ENCODE measurements at regions not wholly inside any gene's neighbourhood (a gene's known extent, or its start where the extent isn't known, plus 50 kb on each side); places are given as distances from the start of the nearest gene placed in this dataset.

DNA sequence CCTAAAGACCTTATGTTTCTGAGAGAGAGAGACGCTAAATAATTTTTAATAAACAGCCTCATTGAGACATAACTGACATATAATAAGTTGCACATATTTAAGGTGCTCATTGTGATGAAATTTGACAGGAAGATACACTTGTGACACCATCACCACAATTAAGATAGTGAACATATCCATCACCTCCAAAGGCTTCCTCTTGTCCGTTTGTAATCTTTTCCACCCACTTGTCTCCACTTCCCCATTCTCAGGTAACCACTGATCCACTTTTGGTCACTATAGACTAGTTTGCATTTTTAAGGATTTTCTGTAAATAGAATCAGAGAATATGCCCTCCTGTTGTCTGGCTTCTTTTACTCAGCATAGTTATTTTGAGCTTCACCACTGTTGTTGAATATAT lies 195.1 kb upstream of the WDR11 start:
- TF ChIP-seq POLR2A (IDR thresholded peaks at IDR 0.05), result no peak
- TF ChIP-seq, protein P1, sequence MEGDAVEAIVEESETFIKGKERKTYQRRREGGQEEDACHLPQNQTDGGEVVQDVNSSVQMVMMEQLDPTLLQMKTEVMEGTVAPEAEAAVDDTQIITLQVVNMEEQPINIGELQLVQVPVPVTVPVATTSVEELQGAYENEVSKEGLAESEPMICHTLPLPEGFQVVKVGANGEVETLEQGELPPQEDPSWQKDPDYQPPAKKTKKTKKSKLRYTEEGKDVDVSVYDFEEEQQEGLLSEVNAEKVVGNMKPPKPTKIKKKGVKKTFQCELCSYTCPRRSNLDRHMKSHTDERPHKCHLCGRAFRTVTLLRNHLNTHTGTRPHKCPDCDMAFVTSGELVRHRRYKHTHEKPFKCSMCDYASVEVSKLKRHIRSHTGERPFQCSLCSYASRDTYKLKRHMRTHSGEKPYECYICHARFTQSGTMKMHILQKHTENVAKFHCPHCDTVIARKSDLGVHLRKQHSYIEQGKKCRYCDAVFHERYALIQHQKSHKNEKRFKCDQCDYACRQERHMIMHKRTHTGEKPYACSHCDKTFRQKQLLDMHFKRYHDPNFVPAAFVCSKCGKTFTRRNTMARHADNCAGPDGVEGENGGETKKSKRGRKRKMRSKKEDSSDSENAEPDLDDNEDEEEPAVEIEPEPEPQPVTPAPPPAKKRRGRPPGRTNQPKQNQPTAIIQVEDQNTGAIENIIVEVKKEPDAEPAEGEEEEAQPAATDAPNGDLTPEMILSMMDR (IDR thresholded peaks at IDR 0.05 in 4 of 5, conservative IDR thresholded peaks at IDR 0.05 in 1 of 5), result no peak

All from gastrocnemius medialis (tissue), 4 donors.